Stimulated activated CD8-positive, alpha-beta memory T cell treated with anti-CD3 and anti-CD28 coated beads, Interleukin-7, amount 100 ng/mL, for 48 hours (primary cell): ENCODE measurements at regions not wholly inside any gene's neighbourhood (a gene's known extent, or its start where the extent isn't known, plus 50 kb on each side); places are given as distances from the start of the nearest gene placed in this dataset.

Experiments
- DNase-seq, 2 donors: peaks; one replicate each; pipeline ENCODE4 v3.0.0-alpha.2; 2020; ENCODE audit warnings: low read depth in 1 of 2; ENCODE audit errors: extremely low read depth in 1 of 2

DNA sequence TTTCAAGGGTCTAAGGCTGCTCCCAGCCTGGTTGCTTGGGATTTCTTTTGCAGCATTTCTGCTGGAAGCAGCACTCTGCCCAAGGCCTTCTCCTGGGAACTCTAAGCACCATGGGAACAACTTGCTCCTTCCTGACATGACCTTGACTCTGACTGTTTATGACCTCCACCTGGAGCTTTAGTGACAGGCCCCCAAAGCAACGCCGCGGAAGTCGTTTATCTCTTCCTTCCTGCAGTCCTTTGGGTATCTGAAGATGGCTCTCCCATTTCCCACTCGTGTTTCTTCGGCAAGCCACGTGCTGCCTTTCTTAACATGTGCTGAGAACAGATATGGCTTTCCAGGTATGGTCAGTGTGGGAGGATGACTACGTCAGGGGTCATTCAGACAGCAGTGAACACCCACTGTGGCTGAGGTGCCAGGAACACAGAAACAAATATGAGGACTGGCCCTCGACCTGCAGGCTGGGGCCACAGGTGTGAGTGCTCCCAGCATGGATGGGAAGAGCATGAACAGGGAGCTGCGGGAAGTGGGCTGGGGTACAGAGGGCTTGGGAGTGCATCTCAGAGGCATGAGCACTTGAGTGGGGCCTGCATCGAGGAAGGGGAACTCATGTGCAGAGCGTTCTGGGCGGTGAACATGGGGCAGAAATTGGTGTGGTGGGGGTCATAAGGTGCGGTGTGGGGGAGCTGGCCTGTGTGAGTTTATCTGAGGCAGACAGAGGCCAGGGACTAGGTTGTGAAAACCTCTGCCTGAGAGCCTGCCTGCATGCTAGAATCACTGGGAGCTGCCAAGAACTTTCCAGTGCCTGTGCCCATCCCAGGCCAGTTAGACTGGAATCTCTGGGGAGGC lies 140.5 kb downstream of the TSN start:
- no peak for DNase-seq

DNA sequence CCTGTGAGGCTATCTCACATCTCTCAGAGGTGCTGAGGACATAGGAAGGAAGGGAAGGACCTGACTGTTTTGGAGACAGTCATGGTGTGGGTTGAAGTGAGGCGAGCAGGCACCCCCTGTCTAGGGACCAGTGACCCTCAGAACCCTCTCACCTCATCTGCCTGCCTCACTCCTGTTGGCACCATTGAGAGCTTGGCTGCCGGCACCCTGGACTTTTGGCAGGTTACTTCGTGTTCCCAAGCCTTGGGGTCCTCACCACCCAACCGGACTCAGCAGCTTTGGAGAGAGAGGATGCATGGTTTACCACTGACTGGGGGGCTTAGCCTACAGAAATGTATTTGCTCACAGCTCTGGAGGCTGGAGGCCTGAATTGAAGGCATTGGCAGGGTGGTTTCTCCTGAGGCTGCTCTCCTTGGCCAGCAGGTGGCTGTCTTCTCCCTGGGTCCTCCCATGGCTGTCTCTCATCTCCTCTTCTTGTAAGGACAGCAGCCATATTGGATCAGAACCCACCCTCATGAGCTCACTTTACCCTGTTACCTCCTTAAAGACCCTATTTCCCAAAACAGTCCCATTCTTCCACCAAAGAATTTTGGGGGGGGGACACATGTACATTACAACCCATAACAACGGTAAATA lies 142.0 kb downstream of the TSN start:
- no peak for DNase-seq

DNA sequence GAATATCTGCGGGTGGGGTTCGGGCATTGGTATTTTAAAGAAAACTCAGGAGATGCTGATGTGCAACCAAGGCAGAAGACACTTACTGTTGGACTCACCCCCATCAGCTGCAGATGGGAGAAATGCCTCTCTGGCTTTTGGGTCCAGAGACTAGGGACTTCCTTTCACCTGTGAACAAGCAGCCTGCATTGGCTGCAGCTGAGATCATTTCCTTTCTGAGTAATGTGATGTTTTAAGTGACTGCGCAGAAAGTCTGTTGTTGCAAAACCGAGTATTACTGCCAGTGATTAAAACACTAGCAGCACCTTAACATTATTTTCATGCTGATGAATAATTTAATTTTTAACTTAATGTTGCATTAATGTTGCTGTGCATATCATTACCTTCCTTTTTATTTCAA lies 143.0 kb downstream of the TSN start:
- DNase-seq: no peak

DNA sequence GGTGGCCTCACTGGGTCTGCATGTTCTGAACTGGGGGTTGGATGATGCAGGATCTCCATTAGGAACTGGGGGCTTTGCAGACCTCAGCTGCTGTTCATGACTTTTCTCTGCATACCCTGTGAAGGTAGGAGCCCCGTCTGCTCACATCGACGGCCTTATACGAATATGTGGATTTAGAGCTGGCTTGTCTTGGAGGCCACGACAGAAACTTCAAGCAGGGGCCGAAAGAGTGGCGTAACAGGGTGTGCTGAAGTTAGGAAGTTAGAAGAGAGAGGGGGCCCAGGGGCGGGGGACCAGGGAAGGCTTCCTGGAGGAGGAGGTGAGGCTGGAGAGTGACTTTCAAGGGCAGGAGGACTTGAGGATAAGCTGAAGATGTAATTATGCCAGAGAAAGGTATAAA lies 144.9 kb downstream of the TSN start:
- DNase-seq: no peak

DNA sequence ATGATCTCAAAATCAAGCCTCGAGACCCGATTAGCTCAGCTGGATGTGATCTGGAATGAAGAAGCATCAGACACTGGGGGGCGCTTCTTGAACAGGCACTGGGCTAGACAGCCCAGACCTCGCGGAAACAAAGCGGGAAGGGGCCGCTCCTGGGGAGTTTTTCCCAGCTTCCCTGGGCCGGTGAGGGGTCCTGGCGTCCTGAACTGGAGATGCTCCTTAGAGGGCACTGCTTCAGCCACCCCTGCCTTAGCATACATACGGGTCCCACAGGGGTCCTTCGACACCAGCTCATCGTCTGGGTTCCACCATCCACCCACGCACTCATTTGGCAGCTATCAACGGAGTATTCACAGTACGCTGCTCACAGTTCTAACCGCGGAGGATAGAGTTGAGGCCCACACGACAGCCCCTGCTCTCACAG lies 146.7 kb downstream of the TSN start:
- DNase-seq: no peak

DNA sequence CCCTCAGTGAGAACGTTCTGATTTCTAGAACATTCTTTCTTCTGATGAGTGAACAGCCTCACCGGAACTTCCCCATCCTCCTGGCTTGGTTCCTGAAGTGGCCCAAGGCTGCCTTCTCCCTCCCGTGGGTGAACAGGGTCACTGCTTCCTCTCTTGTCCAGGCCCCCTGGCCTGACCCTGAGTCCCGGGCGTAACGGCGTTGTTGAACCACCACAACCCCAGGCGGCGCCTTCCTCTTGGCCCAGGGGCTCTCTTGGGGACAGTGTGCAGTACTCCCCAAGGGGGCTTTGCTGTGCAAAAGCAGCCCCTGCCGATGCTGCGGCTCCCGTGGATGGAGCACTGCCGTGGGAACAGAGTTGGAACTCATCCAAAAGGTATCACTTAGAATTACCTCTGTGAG lies 147.2 kb downstream of the TSN start:
- DNase-seq: no peak

DNA sequence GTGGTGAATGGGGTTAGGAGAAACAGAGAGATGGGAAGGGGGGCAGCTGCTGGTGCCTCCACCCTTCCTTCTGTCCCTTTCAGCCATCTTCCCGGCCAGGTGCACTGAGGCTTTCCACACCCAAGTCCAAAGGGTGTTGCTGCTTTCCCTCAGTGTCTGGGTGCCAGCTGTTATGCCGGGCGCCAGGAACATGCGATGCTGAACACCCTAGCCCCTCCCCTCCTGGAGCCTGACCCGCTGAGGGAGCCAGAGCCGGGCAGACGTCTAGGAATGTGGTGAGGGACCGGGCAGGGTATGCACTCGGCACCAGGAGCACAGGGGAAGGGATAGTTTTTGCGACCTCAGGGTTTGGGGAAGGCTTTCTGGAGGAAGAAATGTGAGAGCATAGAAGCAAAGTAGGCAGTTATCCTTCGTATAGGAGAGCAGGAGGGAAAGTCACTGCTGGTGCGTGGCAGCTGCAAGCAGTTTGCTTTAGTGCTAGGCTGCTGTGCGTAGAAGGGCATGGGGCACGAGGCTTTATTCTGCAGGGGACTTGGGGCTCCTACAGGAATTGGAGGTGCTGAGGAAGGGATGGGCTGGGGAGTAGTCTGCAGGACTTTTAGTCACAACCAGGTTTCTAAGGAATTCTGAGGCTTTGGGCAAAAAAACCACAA lies 147.7 kb downstream of the TSN start:
- no peak for DNase-seq

DNA sequence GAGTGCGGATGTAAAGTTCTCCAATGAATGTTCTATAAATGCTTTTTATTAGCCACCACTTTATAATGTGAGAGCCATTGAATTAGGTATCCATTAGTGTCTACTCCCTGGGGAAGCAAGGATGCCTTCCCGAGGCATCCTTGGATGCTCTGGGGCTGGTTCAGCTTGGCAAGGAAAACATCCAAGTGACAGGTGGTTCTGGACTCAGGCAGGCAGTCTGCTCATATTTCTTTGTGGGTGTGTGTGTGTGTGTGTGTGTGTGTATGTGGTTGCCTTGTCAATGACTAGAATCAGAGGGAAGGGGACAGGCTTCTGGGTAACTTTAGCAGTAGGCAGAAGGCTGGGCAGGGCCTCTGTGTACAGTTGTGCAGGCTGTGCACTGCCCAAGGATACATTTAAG lies 149.2 kb downstream of the TSN start:
- DNase-seq: no peak

DNA sequence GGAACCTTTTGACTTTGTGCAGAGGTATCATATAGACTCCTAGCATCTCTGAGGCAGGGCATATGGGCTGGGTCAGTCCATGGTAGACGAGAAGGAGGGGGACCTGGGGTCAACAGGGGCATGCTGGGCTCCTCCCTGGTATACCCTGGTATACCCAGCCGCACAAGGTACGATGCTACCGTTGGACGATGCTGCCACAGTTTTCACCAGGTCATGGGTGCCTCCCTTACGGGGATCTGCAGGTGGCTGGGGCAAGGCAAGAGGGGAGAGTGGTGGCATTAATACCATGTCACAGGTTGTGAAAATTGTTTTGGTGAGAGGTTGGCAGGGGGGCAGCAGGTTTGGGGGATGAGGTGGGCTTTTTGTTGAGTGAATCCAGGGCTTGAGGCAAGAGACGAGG lies 149.8 kb downstream of the TSN start:
- DNase-seq: no peak

DNA sequence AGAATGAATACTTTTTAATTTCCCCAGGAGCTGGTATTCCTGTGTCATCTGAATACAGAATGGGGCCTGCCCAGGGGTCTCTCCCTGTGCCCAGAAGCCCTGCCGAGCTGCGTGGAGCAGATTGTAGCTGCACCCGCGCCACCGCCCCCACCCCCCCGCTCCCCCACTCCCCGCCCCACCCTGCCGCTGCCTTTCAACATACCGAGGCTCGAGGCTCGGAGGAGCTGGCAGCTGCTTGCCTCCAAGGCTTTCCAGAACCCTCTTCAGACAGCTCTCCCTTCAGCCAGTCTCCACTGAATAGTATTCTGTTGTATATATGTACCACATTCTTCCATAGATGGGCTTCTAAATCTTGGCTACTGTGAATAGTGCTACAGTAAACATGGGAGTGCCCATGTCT lies 150.7 kb downstream of the TSN start:
- DNase-seq: no peak

DNA sequence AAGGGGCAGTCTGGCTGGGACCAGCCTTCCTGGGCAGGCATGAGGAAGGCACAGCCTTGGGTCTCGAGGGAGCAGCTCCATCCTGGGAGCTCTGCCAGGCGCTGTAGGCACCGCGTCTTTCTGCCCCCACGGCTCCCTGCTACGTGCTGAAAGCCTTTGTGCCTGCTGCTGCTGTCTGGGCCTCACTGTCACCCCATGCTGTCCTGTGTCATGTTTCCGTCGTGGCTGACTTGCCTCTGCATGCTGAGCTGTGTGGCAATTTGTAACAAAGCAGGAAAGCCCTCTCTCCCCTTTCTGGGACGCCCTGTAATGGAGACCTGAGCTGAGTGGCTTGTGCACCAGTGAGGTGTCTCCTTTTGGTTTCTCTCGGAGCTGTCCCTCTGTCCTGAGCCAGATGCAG lies 152.5 kb downstream of the TSN start:
- DNase-seq: no peak

DNA sequence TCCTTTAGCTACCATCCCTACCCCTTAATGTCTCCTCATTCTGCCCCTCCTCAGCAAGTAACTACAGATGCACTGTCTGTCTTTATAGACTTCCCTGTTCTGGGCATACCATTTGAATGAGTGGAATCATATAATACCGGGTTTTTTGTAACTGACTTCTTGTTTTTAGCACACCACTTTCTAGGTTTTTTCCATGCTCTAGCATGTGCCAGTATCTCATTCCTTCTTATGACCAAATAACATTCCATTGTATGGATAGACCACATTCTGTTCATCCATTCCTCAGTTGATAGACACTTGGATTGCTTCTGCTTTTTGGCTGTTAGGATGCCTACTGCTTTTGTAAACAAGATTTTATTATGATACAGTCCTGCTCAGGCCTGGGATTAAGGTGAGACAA lies 154.7 kb downstream of the TSN start:
- no peak for DNase-seq

DNA sequence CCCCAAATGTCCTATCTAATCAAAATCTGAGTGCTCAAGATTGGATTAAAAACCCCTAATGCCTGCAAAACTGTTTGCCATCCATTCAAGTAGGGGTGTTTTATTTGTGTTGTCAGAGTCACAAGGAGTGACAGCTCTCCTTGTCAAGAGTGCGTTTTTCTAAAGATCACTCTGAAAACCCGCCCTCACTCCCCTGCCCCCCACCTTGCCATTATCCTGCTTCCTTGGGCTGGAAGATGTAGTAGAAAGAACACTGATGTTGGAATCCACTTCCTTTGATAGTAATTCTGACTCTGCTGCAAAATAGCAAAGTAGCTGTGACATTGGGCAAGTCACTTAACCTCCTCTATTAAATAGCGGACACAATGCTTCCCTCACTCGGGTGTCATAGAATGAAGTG lies 155.6 kb downstream of the TSN start:
- DNase-seq: no peak

DNA sequence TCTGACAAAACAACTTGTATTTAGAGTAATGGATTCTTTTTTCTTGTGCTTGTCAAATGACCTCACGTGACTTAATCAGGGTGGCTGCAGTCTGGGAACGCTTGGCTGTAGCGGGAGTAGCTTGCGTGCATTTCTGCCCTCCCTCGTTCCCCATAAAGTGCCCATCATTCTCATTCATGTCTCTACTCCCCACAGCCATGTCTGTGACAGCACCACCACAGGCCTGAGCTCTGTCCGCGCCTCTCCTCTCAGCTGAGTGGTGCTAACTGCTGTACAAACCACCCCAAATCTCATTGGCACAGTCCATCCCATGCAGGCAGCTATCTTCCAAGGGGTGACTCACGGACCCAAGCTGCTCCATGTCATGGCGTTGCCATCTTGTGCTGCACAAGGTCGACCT lies 161.7 kb downstream of the TSN start:
- DNase-seq: no peak

DNA sequence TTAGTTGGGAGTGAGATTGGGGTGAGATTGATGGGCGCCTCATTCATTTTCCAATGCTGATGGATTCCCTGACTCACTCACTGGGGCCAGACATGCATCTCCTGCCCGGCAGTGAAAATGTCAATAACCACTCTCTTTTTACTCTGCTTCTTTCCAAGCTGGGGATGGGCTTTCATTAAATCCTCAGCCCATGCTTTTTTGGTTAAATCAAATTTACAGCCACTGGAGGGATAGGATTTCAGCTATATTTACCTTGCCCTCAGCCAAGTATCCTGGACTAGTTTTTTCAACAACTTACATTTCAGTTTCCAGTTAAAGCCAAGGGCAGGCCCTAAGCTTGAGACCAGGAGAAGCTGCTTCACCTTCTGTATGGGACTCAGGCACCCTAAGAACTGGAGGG lies 162.8 kb downstream of the TSN start:
- no peak for DNase-seq

DNA sequence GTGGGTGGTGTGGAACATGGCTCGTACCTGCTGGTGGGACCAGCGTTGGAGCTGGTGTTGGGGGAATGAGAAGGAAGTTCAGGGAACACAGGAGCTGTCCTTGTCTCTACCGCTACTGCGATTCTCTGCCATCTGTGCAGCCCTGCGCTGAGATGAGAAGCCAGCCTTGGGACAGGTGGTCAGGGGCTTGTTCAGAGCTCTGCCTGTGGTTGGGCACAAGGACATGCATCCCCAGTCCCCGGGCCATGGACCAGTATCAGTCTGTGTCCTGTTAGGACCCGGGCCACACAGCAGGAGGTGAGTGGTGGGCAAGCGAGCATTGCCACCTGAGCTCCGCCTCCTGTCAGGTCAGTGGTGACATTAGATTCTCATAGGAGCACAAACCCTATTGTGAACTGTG lies 164.4 kb downstream of the TSN start:
- DNase-seq: no peak

DNA sequence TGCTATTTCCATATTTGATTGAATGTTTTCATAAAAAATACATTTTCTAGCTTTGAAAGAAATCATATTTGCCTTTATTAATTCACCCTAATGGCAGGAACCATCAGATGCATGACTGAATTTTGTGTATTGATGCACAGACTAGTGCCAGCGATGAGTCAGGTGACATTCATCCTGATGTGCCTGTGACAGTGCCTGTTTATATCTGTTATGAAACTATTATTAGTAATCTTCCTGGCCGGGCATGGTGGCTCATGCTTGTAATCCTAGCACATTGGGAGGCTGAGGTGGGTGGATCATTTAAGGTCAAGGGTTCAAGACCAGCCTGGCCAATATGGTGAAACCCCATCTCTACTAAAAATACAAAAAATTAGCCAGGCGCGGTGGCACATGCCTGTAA lies 170.0 kb downstream of the TSN start:
- DNase-seq: no peak

DNA sequence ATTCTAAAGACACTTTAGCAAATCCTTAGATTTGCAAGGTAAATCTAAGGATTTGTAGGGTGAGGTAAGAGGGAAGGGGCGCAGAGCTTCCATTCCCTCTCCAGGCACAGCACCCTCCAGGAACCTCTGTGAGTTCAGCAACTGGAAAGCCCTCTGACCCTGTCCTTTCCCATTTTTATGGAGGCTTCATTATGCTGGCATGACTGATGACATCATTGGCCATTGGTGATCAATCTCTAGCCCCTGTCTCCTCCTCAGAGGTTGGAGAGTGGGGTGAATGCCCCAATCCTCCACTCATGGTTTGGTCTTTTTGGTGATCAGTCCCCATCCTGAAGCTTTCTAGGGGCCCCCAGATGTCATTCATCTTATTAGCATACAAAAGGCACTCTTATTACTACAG lies 187.8 kb downstream of the TSN start:
- no peak for DNase-seq

DNA sequence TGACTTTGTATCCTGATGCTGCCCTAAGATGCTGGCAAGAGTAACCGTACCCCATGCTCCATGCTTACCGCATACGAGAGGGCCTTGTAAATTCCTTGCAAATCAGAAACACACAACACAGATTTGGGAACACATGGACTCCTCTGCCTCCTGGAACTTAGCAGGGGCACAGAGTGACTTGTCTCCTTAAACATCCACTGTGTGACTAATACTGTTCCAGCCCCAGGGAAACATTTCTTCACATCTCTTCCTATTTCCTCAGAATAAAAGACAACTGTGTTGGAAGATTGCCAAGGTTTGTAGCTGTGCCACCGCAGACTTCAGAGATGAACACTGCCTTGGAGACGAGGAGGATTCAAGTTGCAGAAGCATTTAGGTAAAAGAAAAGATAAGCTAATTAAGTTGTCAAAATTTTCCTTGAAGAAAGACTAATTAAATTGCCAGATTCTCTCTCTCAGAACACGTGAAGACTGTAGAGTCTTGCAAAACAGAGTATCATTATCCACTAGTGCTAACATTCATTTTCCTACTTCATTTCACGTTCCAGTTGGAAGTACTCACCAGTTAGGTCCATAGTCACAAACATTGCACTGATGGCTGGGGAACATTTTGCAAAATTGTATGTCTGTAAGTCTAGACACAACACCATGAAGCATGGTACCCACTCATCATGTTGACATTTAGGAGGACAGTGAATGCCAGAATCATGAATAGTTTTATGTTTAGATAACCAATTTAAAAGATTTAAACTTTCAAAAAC lies 188.8 kb downstream of the TSN start:
- DNase-seq: no peak

DNA sequence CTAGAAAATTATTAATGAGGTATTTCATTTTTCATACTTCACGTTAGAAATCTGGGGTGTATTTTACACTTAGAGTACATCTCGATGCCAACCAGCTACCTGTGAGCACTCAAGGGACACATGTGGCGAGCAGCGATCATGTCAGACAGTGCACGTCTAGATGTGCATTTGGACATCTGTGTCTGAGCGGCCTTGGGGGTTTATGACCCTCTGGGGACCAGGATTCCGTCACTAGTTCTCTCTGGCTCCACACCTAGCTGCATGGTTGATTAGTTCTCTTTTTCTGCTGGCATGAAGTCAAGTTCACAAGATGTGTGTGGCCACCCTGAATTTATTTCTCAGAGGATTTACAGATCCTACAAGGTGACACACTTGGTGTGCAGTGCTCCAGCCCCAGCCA lies 192.2 kb downstream of the TSN start:
- no peak for DNase-seq

DNA sequence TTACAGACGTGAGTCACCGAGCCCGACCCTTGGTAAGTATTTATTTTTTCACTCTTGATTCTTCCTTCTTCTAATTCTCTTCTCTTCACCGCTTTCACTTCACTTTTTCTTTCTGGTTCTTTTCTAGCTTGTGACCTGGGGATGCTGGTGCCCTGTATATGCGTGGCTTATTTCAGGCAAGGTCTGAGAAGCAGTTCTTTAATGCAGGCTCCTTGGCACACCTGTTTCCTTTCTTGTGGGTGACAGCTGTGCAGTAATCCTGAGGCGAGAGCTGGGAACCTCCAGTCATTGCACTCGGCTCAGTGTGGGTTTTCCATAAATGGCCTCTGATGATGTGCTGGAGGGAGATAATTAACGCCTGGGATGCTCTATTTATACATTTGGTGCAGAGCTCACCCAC lies 193.8 kb downstream of the TSN start:
- no peak for DNase-seq

DNA sequence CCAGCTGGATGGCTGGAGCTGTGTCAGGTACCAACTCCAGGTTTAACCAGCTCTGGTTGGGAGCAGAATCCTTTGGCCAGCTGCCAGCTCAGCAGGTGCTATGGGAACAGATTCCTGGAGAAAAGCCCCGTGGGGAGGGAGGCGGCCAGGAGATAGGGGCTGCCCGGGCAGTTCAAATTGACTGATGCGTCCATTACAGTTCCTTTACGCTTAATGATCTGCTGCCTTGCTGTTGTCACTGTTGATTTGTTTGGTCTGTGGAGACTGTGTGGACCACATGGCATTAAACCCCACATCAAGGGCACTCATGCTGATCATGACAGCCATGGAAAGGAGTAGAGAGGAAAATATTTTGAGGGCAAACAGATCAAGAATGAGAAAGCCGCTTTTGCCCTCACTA lies 200.0 kb downstream of the TSN start:
- DNase-seq: no peak
